HuH-7.5 (cell line): ENCODE measurements at regions not wholly inside any gene's neighbourhood (a gene's known extent, or its start where the extent isn't known, plus 50 kb on each side); places are given as distances from the start of the nearest gene placed in this dataset.

ENCODE experiments used
- DNase-seq: peaks from one replicate; pipeline ENCODE4 v3.0.0; 2011; ENCODE audit warnings: low spot score

GRCh38 chr15:94177112-94177511 is 54.2 kb upstream of the MCTP2 start:
- no peak for DNase-seq

GRCh38 chr15:94175420-94175819 is 55.9 kb upstream of the MCTP2 start:
- DNase-seq = no peak

GRCh38 chr15:94174399-94174802 is 57.0 kb upstream of the MCTP2 start:
- no peak for DNase-seq

- no peak for DNase-seq
Observed at GRCh38 chr15:94168250-94168649, 63.1 kb upstream of the MCTP2 start.

GRCh38 chr15:94164971-94165370 is 66.4 kb upstream of the MCTP2 start:
- DNase-seq = no peak

- DNase-seq = peak; percentile 11
Observed at GRCh38 chr15:94164202-94164807, 67.1 kb upstream of the MCTP2 start.

- DNase-seq = no peak
Observed at GRCh38 chr15:94162939-94163338, 68.4 kb upstream of the MCTP2 start.

GRCh38 chr15:94154255-94154654 is 77.1 kb upstream of the MCTP2 start:
- no peak for DNase-seq

- no peak for DNase-seq
Observed at GRCh38 chr15:94145046-94145445, 86.3 kb upstream of the MCTP2 start.

GRCh38 chr15:94141802-94142201 is 89.6 kb upstream of the MCTP2 start:
- no peak for DNase-seq

GRCh38 chr15:94135486-94136147 is 95.7 kb upstream of the MCTP2 start:
- DNase-seq = no peak

- DNase-seq = no peak
Observed at GRCh38 chr15:94131875-94132274, 99.5 kb upstream of the MCTP2 start.

GRCh38 chr15:94130504-94130903 is 100.9 kb upstream of the MCTP2 start:
- DNase-seq = no peak

- DNase-seq = no peak
Observed at GRCh38 chr15:94127006-94127405, 104.4 kb upstream of the MCTP2 start.

- no peak for DNase-seq
Observed at GRCh38 chr15:94125698-94126097, 105.7 kb upstream of the MCTP2 start.

- DNase-seq = no peak
Observed at GRCh38 chr15:94125156-94125555, 106.2 kb upstream of the MCTP2 start.

GRCh38 chr15:94122516-94122915 is 108.8 kb upstream of the MCTP2 start:
- DNase-seq = no peak

- DNase-seq = peak; percentile 26
Observed at GRCh38 chr15:94119923-94120775, 111.2 kb upstream of the MCTP2 start.

- DNase-seq = no peak
Observed at GRCh38 chr15:94119298-94119811, 112.0 kb upstream of the MCTP2 start.

- no peak for DNase-seq
Observed at GRCh38 chr15:94110476-94111130, 120.8 kb upstream of the MCTP2 start.

GRCh38 chr15:94107652-94108051 is 123.7 kb upstream of the MCTP2 start:
- no peak for DNase-seq

GRCh38 chr15:94105760-94106159 is 125.6 kb upstream of the MCTP2 start:
- no peak for DNase-seq
